DMS53 treated with DMSO at 0.1 percent for 48 hours (cell line): ENCODE measurements at regions not wholly inside any gene's neighbourhood (a gene's known extent, or its start where the extent isn't known, plus 50 kb on each side); places are given as distances from the start of the nearest gene placed in this dataset.
"Not testable (repeated sequence)": the region's sequence is repeated elsewhere in the genome, so short reads cannot be mapped to it uniquely, and the experiment has no call there.

Source experiments
- DNase-seq: peaks from one replicate; lab custom pipeline; 2025; ENCODE audit not compliant: unreplicated experiment; lab: John Stamatoyannopoulos, UW

- DNase-seq: no peak
Measured at GRCh38 chr3:67145738-67146137, 147.6 kb downstream of the KBTBD8 start.

- no peak for DNase-seq
Measured at GRCh38 chr3:67154429-67154828, 156.3 kb downstream of the KBTBD8 start.

- DNase-seq: no peak
Measured at GRCh38 chr3:67167481-67167880, 169.4 kb downstream of the KBTBD8 start.

- no peak for DNase-seq
Measured at GRCh38 chr3:67171841-67172240, 173.7 kb downstream of the KBTBD8 start.

- not testable (repeated sequence) for DNase-seq
Measured at GRCh38 chr3:67173130-67173529, 175.0 kb downstream of the KBTBD8 start.

- DNase-seq: no peak
Measured at GRCh38 chr3:67176396-67176795, 178.3 kb downstream of the KBTBD8 start.

GRCh38 chr3:67192466-67192865, 194.4 kb downstream of the KBTBD8 start:
- DNase-seq: no peak

- no peak for DNase-seq
Measured at GRCh38 chr3:67196677-67197076, 198.6 kb downstream of the KBTBD8 start.

GRCh38 chr3:67198374-67198773, 200.3 kb downstream of the KBTBD8 start:
- DNase-seq: no peak

GRCh38 chr3:67200618-67201017, 202.5 kb downstream of the KBTBD8 start:
- no peak for DNase-seq

GRCh38 chr3:67201026-67201425, 202.9 kb downstream of the KBTBD8 start:
- no peak for DNase-seq

GRCh38 chr3:67202053-67202452, 203.9 kb downstream of the KBTBD8 start:
- DNase-seq: no peak

GRCh38 chr3:67204951-67205350, 206.8 kb downstream of the KBTBD8 start:
- DNase-seq: no peak

- DNase-seq: no peak
Measured at GRCh38 chr3:67215690-67216089, 217.6 kb downstream of the KBTBD8 start.

GRCh38 chr3:67227030-67227429, 228.9 kb downstream of the KBTBD8 start:
- DNase-seq: no peak

- no peak for DNase-seq
Measured at GRCh38 chr3:67228136-67228535, 230.0 kb downstream of the KBTBD8 start.

GRCh38 chr3:67232642-67233041, 234.5 kb downstream of the KBTBD8 start:
- no peak for DNase-seq

GRCh38 chr3:67239353-67239752, 241.2 kb downstream of the KBTBD8 start:
- DNase-seq: no peak

GRCh38 chr3:67241084-67241483, 243.0 kb downstream of the KBTBD8 start:
- no peak for DNase-seq

GRCh38 chr3:67244130-67244529, 246.0 kb downstream of the KBTBD8 start:
- no peak for DNase-seq

- no peak for DNase-seq
Measured at GRCh38 chr3:67245545-67245944, 247.4 kb downstream of the KBTBD8 start.

GRCh38 chr3:67248726-67249125, 250.6 kb downstream of the KBTBD8 start:
- DNase-seq: no peak

GRCh38 chr3:67252906-67253305, 254.8 kb downstream of the KBTBD8 start:
- not testable (repeated sequence) for DNase-seq
